ENCODE measurements at regions not wholly inside any gene's neighbourhood (a gene's known extent, or its start where the extent isn't known, plus 50 kb on each side); places are given as distances from the start of the nearest gene placed in this dataset.

- DNase-seq (ENCODE audit: insufficient read length, low spot score) (no peak), FAIRE-seq (no peak)
- no peak for TF ChIP-seq CTCF (IDR thresholded peaks at IDR 0.05; ENCODE audit: insufficient read depth, missing control alignments)
Measured at GRCh38 chr1:228969953-228970800, 234.9 kb downstream of the RHOU start.

- FAIRE-seq = no peak
- TF ChIP-seq CTCF (IDR thresholded peaks at IDR 0.05; ENCODE audit: insufficient read depth, missing control alignments) = no peak
- no peak for DNase-seq (ENCODE audit: insufficient read length, low spot score)
Measured at GRCh38 chr1:228972576-228972975, 237.3 kb downstream of the RHOU start.

- DNase-seq (ENCODE audit: insufficient read length, low spot score) (no peak), FAIRE-seq (no peak)
- TF ChIP-seq CTCF (IDR thresholded peaks at IDR 0.05; ENCODE audit: insufficient read depth, missing control alignments) = no peak
Measured at GRCh38 chr1:228974273-228974672, 239.0 kb downstream of the RHOU start.

GRCh38 chr1:228975238-228975907, 240.1 kb downstream of the RHOU start:
- no peak for TF ChIP-seq CTCF (IDR thresholded peaks at IDR 0.05; ENCODE audit: insufficient read depth, missing control alignments)
- FAIRE-seq = no peak
- DNase-seq (ENCODE audit: insufficient read length, low spot score) = no peak

- DNase-seq (ENCODE audit: insufficient read length, low spot score) (no peak), FAIRE-seq (no peak)
- TF ChIP-seq CTCF (IDR thresholded peaks at IDR 0.05; ENCODE audit: insufficient read depth, missing control alignments) = no peak
Measured at GRCh38 chr1:228976316-228976715, 241.0 kb downstream of the RHOU start.

- no peak for DNase-seq (ENCODE audit: insufficient read length, low spot score)
- TF ChIP-seq CTCF (IDR thresholded peaks at IDR 0.05; ENCODE audit: insufficient read depth, missing control alignments) = no peak
- no peak for FAIRE-seq
Measured at GRCh38 chr1:228977307-228977706, 242.0 kb downstream of the RHOU start.

GRCh38 chr1:228977741-228978140, 242.5 kb downstream of the RHOU start:
- no peak for TF ChIP-seq CTCF (IDR thresholded peaks at IDR 0.05; ENCODE audit: insufficient read depth, missing control alignments)
- FAIRE-seq (no peak), DNase-seq (ENCODE audit: insufficient read length, low spot score) (no peak)
